CD14-positive monocyte (primary cell): ENCODE measurements at regions not wholly inside any gene's neighbourhood (a gene's known extent, or its start where the extent isn't known, plus 50 kb on each side); places are given as distances from the start of the nearest gene placed in this dataset.

Source experiments
- DNase-seq, 3 donors: peaks; one replicate each; pipeline ENCODE4 v3.0.0-alpha.2; 2011 to 2022
- H2AFZ ChIP-seq: 2 replicates; pipeline ENCODE4 v1.6.0; 2012; ENCODE audit warnings: mild to moderate bottlenecking, low read depth, low read length, inconsistent platforms; ENCODE audit not compliant: insufficient read depth, poor library complexity, severe bottlenecking
- H3K27ac ChIP-seq, 2 donors: 1 replicate in 1 of 2; 2 replicates in 1 of 2; pipeline ENCODE4 v1.5.1; 2012 to 2013; ENCODE audit warnings: low read length in 2 of 2, control low read depth in 1 of 2, inconsistent platforms in 1 of 2, low read depth in 1 of 2, mild to moderate bottlenecking in 1 of 2
- H3K27me3 ChIP-seq, 2 donors: one replicate each; pipeline versions ENCODE4 v1.6.0 to v1.6.1; 2011 to 2013; ENCODE audit warnings: low read length in 2 of 2; ENCODE audit not compliant: control insufficient read depth in 2 of 2, insufficient read depth in 2 of 2
- H3K36me3 ChIP-seq, 2 donors: replicated peaks in 1 of 2; 1 replicate in 1 of 2; 2 replicates in 1 of 2; pipeline versions ENCODE4 v1.5.1 to v1.6.1; 2012 to 2013; ENCODE audit warnings: low read length in 2 of 2, control low read depth in 1 of 2, inconsistent platforms in 1 of 2, mild to moderate bottlenecking in 1 of 2; ENCODE audit not compliant: insufficient read depth in 2 of 2, control insufficient read depth in 1 of 2
- H3K4me1 ChIP-seq, 2 donors: 1 replicate in 1 of 2; 2 replicates in 1 of 2; pipeline versions ENCODE4 v1.5.1 to v1.6.1; 2012 to 2013; ENCODE audit warnings: low read length in 2 of 2, control low read depth in 1 of 2, inconsistent platforms in 1 of 2, mild to moderate bottlenecking in 1 of 2, moderate library complexity in 1 of 2; ENCODE audit not compliant: insufficient read depth in 2 of 2, control insufficient read depth in 1 of 2
- H3K4me2 ChIP-seq: replicated peaks from 2 replicates; pipeline ENCODE3; 2012; ENCODE audit warnings: low read length, moderate library complexity, mild to moderate bottlenecking; ENCODE audit not compliant: poor library complexity, severe bottlenecking; ENCODE audit errors: extremely low read depth
- H3K4me3 ChIP-seq, 3 experiments: fragments of 200-600 bp in 1 of 3; sonication (generic) in 1 of 3; replicated peaks in 1 of 3; 1 replicate in 2 of 3; 2 replicates in 1 of 3; pipeline ENCODE4 v1.5.1; 2011 to 2013; ENCODE audit warnings: low read length in 3 of 3, mild to moderate bottlenecking in 3 of 3, control low read depth in 2 of 3, low read depth in 2 of 3, inconsistent platforms in 1 of 3, moderate library complexity in 1 of 3
- H3K79me2 ChIP-seq: 2 replicates; pipeline ENCODE4 v1.6.0; 2012; ENCODE audit warnings: mild to moderate bottlenecking, control low read depth, inconsistent platforms, low read length, moderate library complexity; ENCODE audit not compliant: insufficient read depth
- H3K9ac ChIP-seq: 2 replicates; pipeline ENCODE4 v1.6.0; 2017; ENCODE audit warnings: low read length, mild to moderate bottlenecking; ENCODE audit not compliant: insufficient read depth, poor library complexity, severe bottlenecking
- H3K9me3 ChIP-seq, 2 donors: replicated peaks in 1 of 2; 1 replicate in 1 of 2; 2 replicates in 1 of 2; pipeline versions ENCODE4 v1.5.1 to v1.6.1; 2012 to 2013; ENCODE audit warnings: low read length in 2 of 2, control low read depth in 1 of 2; ENCODE audit not compliant: control insufficient read depth in 1 of 2, insufficient read depth in 1 of 2
- H4K20me1 ChIP-seq: 2 replicates; pipeline ENCODE4 v1.6.0; 2012; ENCODE audit warnings: mild to moderate bottlenecking, low read length, control low read depth, moderate library complexity; ENCODE audit not compliant: insufficient read depth
- H3K27ac Mint-ChIP-seq, 7 donors: one replicate each; pipeline ENCODE4 v1.8.0; 2020; ENCODE audit warnings: mild to moderate bottlenecking in 7 of 7, mixed read lengths in 7 of 7, moderate library complexity in 6 of 7, inconsistent platforms in 2 of 7
- H3K27me3 Mint-ChIP-seq, 3 donors: one replicate each; pipeline ENCODE4 v1.8.0; 2021 to 2022; ENCODE audit warnings: low read depth in 3 of 3, mild to moderate bottlenecking in 3 of 3, mixed read lengths in 3 of 3, moderate library complexity in 3 of 3, inconsistent platforms in 1 of 3
- H3K36me3 Mint-ChIP-seq, 2 donors: one replicate each; pipeline ENCODE4 v1.8.0; 2020; ENCODE audit warnings: mixed read lengths in 2 of 2, inconsistent platforms in 1 of 2, mild to moderate bottlenecking in 1 of 2
- H3K4me1 Mint-ChIP-seq: one replicate; pipeline ENCODE4 v1.8.0; 2020; ENCODE audit warnings: mild to moderate bottlenecking, mixed read lengths
- H3K4me3 Mint-ChIP-seq, 2 donors: one replicate each; pipeline ENCODE4 v1.8.0; 2020; ENCODE audit warnings: mild to moderate bottlenecking in 2 of 2, mixed read lengths in 2 of 2, moderate library complexity in 1 of 2
- H3K9me3 Mint-ChIP-seq, 7 donors: one replicate each; pipeline ENCODE4 v1.8.0; 2020 to 2022; ENCODE audit warnings: mixed read lengths in 7 of 7, mild to moderate bottlenecking in 6 of 7, moderate library complexity in 6 of 7, inconsistent platforms in 2 of 7
- WGBS: methylation state at CpG from one replicate; pipeline ENCODE4 v1.1.5; 2013; ENCODE audit warnings: missing lambda C conversion rate; ENCODE audit not compliant: insufficient coverage; 5-methylcytosine and 5-hydroxymethylcytosine counted together
- intact Hi-C, 2 donors: fragments of 100-400 bp; cut with micrococcal nuclease; formaldehyde crosslinking; loops; one replicate each; pipeline versions ENCODE4 v1.15.0 to v1.15.1; 2023
- TF ChIP-seq, protein P1 (sequence below): fragments of 200-600 bp; IDR thresholded peaks from one replicate; pipeline ENCODE4 v1.8.0; 2022; ENCODE audit warnings: antibody characterized with exemption, mild to moderate bottlenecking

DNA sequence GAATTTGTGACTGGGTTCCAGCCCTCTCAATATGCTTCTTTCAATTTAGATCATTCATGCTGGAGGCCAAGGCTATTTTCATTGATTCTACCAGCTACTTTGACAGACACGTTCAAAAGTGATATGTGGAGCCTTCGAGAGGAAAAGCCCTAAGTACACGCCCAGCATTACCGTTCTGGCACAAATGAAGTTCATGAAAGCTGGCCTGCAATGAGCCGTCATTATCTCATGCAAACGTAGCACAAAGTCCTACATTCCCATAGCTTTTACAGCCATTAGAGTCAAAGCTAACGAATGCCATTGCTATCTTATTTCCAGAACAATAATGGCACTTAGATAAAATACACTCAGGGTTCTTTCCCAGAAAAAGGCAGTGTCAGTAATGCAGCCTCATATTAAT lies 1237.6 kb downstream of the EFNB2 start:
- peak overlapping the region in 1 of 7 donors; percentile 44 for H3K27ac Mint-ChIP-seq
- no peak overlapping the region for H3K4me2 ChIP-seq
- WGBS = 95% methylated on average over 7 of the region's 7 CpGs
- H3K9me3 ChIP-seq = peaks cover 3 to 5% of the 10 kb centered on the region in 2 donors
- H3K4me1 ChIP-seq = no peaks in the 10 kb centered on the region
- no peak overlapping the region for H3K4me3 ChIP-seq
- intact Hi-C loops = no loop called here
- no peaks in the 10 kb centered on the region for H3K79me2 ChIP-seq
- H3K36me3 ChIP-seq = no peaks in the 10 kb centered on the region
- no peak overlapping the region for H3K27ac ChIP-seq
- H3K4me1 Mint-ChIP-seq = no peaks in the 10 kb centered on the region
- H3K9ac ChIP-seq = no peak overlapping the region
- H3K27me3 Mint-ChIP-seq = peaks cover 0 to 1% (median 0%) of the 10 kb centered on the region in 3 donors
- H2AFZ ChIP-seq = no peak overlapping the region
- DNase-seq = no peak
- H3K9me3 Mint-ChIP-seq = peaks cover 0 to 12% (median 2%) of the 10 kb centered on the region in 7 donors
- H4K20me1 ChIP-seq = no peaks in the 10 kb centered on the region
- H3K4me3 Mint-ChIP-seq = no peak overlapping the region
- TF ChIP-seq, protein P1, sequence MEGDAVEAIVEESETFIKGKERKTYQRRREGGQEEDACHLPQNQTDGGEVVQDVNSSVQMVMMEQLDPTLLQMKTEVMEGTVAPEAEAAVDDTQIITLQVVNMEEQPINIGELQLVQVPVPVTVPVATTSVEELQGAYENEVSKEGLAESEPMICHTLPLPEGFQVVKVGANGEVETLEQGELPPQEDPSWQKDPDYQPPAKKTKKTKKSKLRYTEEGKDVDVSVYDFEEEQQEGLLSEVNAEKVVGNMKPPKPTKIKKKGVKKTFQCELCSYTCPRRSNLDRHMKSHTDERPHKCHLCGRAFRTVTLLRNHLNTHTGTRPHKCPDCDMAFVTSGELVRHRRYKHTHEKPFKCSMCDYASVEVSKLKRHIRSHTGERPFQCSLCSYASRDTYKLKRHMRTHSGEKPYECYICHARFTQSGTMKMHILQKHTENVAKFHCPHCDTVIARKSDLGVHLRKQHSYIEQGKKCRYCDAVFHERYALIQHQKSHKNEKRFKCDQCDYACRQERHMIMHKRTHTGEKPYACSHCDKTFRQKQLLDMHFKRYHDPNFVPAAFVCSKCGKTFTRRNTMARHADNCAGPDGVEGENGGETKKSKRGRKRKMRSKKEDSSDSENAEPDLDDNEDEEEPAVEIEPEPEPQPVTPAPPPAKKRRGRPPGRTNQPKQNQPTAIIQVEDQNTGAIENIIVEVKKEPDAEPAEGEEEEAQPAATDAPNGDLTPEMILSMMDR = no peak
- no peaks in the 10 kb centered on the region for H3K36me3 Mint-ChIP-seq
- no peaks in the 10 kb centered on the region for H3K27me3 ChIP-seq

DNA sequence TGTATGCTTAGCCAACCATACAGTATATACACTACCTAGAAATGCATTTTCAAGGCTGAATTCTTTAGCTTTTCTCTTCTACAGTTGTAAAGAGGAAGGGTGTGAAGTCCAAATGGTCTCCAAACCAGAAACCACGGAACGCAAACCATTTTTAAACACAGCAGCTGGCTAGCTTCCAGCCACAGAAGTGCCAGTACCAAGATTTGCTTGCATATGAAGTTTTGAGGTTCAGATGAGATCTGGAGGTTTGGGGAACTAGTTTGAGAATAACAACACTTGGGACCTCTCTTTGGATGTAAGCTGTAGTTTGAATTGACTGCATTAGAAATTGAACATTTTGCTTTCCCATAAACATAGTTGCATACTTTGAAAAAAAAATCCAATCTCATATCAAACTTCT lies 1243.5 kb downstream of the EFNB2 start:
- no peak overlapping the region for H3K4me3 Mint-ChIP-seq
- TF ChIP-seq, protein P1 = no peak

More for the DNA sequence above, 1243.5 kb downstream of the EFNB2 start:
- H3K9ac ChIP-seq = no peak overlapping the region
- no peak for DNase-seq
- H4K20me1 ChIP-seq = no peaks in the 10 kb centered on the region
- H3K4me1 ChIP-seq = no peaks in the 10 kb centered on the region
- H3K36me3 Mint-ChIP-seq = no peaks in the 10 kb centered on the region
- H3K27ac ChIP-seq = no peak overlapping the region
- no peaks in the 10 kb centered on the region for H3K27me3 ChIP-seq
- H3K27ac Mint-ChIP-seq = no peak overlapping the region
- WGBS = no CpG with 5 or more reads among the region's 2 CpGs
- no peak overlapping the region for H3K4me2 ChIP-seq
- H3K36me3 ChIP-seq = no peaks in the 10 kb centered on the region
- H3K79me2 ChIP-seq = no peaks in the 10 kb centered on the region
- no peak overlapping the region for H3K4me3 ChIP-seq
- no peaks in the 10 kb centered on the region for H3K4me1 Mint-ChIP-seq
- intact Hi-C loops = no loop called here
- peaks cover 0 to 1% (median 0%) of the 10 kb centered on the region in 3 donors for H3K27me3 Mint-ChIP-seq
- H3K9me3 Mint-ChIP-seq = peaks cover 0 to 14% (median 3%) of the 10 kb centered on the region in 7 donors
- H3K9me3 ChIP-seq = peaks cover 3 to 11% of the 10 kb centered on the region in 2 donors
- no peak overlapping the region for H2AFZ ChIP-seq
